GM12891 (cell line): ENCODE measurements at regions not wholly inside any gene's neighbourhood (a gene's known extent, or its start where the extent isn't known, plus 50 kb on each side); places are given as distances from the start of the nearest gene placed in this dataset.

Experiments
- PAX5 ChIP-seq: IDR thresholded peaks from 2 replicates; pipeline ENCODE4 v1.6.1; 2011; ENCODE audit warnings: low read length, moderate library complexity, mild to moderate bottlenecking; ENCODE audit not compliant: insufficient read depth, severe bottlenecking
- POLR2A ChIP-seq: IDR thresholded peaks from 2 replicates; pipeline ENCODE4 v1.6.1; 2011; ENCODE audit warnings: low read depth, low read length, control low read depth
- POLR2AphosphoS5 ChIP-seq: IDR thresholded peaks from 2 replicates; pipeline ENCODE4 v1.6.1; 2011; ENCODE audit warnings: low read depth, low read length, control low read depth
- POU2F2 ChIP-seq: IDR thresholded peaks from 2 replicates; pipeline ENCODE4 v1.6.1; 2011; ENCODE audit warnings: low read depth, mild to moderate bottlenecking, control low read depth, low read length, moderate library complexity
- SPI1 ChIP-seq: IDR thresholded peaks from 2 replicates; pipeline ENCODE4 v1.6.1; 2011; ENCODE audit warnings: low read depth, low read length, control low read depth
- TAF1 ChIP-seq: IDR thresholded peaks from 2 replicates; pipeline ENCODE4 v1.6.1; 2011; ENCODE audit warnings: low read depth, low read length, control low read depth

DNA sequence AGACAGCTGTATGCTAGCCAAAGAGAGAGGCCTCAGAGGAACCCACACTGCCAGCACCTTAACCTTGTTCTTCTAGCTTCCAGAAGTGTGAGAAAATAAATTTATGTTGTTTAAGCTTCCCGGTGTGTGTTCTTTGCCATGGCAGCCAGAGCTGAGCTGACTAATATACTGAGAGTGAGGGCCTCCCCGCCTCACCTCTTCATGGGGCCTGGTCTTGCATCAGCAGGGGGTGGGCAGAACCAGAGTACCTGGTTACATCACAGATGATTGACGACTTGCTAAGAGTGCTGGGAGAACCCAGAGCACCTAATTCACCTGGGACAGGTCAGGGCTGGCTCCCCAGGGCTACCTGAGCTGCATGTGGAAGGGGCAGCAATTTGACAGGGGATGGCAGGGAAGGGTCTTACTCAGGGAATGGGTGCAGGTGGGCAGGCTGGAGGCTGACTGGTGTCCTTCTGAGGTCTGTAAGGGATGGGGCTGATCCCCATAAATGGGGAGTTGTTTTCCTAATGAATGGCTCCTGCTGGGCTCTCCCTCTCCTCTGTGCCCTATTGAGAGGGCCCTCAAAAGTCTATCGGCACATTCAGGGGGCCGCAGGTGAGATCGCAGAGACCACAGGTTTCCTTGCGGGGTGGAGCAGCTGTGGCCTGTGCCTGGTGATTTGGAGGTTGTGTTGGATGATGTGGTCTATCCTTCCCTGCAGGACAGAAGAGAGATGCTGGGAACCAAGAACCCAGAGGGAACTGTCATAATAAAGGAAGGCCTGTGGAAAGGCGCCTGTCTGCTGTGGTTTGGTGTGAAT is 60.6 kb upstream of the ETV3 start:
- TF ChIP-seq TAF1 (no peak), PAX5 (no peak), POLR2A (no peak), POLR2AphosphoS5 (no peak), SPI1 (no peak), POU2F2 (no peak)
